HCT116 (cell line): ENCODE measurements at regions not wholly inside any gene's neighbourhood (a gene's known extent, or its start where the extent isn't known, plus 50 kb on each side); places are given as distances from the start of the nearest gene placed in this dataset.

Experiments used
- ATAC-seq: fragments of 200-7000 bp; cut with Tn5 transposase; 2 replicates; pipeline ENCODE4 v1.9.1; 2020; ENCODE audit warnings: mild to moderate bottlenecking, moderate library complexity
- BruUV-seq: library from RNA; stranded (reverse); fragments of 400-500 nt; replicated peaks from 2 replicates; lab custom pipeline; 2021; lab: Mats Ljungman, UMichigan
- CTCF ChIA-PET: fragments of 300-600 bp; sonication (Branson Sonifier 250); formaldehyde crosslinking; loops from one replicate; lab custom pipeline; 2021; ENCODE audit warnings: antibody characterized with exemption; lab: Charles Lee
- POLR2A ChIA-PET: fragments of 300-600, 350-600 bp; sonication (Branson Sonifier 250); formaldehyde crosslinking; loops from one replicate; lab custom pipeline; 2021; ENCODE audit warnings: antibody characterized with exemption; lab: Charles Lee
- RAD21 ChIA-PET, 2 experiments: fragments of 300-600 bp; sonication (Branson Sonifier 250); formaldehyde crosslinking; loops; one replicate each; lab custom pipeline; 2023; ENCODE audit warnings: low total read pairs in 2 of 2; ENCODE audit not compliant: uncharacterized antibody in 2 of 2, unreplicated experiment in 2 of 2, low non-redundant PET in 1 of 2; lab: Charles Lee
- DNase-seq: peaks from one replicate; pipeline ENCODE4 v3.0.0-alpha.2; 2010; ENCODE audit warnings: low read depth, low spot score
- H2AFZ ChIP-seq: fragments of 200-600 bp; shearing (Covaris generic), sonication (generic); 2 replicates; pipeline ENCODE4 v1.6.1; 2017; ENCODE audit warnings: low read depth, mixed run types, mixed read lengths, antibody characterized with exemption, low read length; ENCODE audit not compliant: poor library complexity, severe bottlenecking
- H3K27ac ChIP-seq: 2 replicates; pipeline ENCODE4 v1.5.1; 2012; ENCODE audit warnings: low read depth, low read length
- H3K27me3 ChIP-seq: fragments of 200-600 bp; sonication (generic); 2 replicates; pipeline ENCODE4 v1.6.1; 2016; ENCODE audit warnings: mixed run types, low read length, mixed read lengths; ENCODE audit not compliant: insufficient read depth
- H3K36me3 ChIP-seq, 2 experiments: fragments of 200-500 bp in 1 of 2; fragments of 200-600 bp in 1 of 2; sonication (Bioruptor generic) in 1 of 2; sonication (generic) in 1 of 2; 2 replicates each; pipeline versions ENCODE4 v1.5.1 to v1.6.1; 2014 to 2016; ENCODE audit warnings: low read length in 2 of 2, inconsistent platforms in 1 of 2, mixed read lengths in 1 of 2, mixed run types in 1 of 2; ENCODE audit not compliant: insufficient read depth in 2 of 2, control insufficient read depth in 1 of 2
- H3K4me1 ChIP-seq, 2 experiments: fragments of 200-600 bp in 1 of 2; sonication (generic) in 1 of 2; 2 replicates each; pipeline versions ENCODE4 v1.5.1 to v1.6.1; 2012 to 2017; ENCODE audit warnings: low read length in 2 of 2, inconsistent platforms in 1 of 2, mild to moderate bottlenecking in 1 of 2, mixed read lengths in 1 of 2, mixed run types in 1 of 2, moderate library complexity in 1 of 2; ENCODE audit not compliant: insufficient read depth in 2 of 2, control insufficient read depth in 1 of 2
- H3K4me2 ChIP-seq: fragments of 200-600 bp; sonication (generic); 2 replicates; pipeline ENCODE4 v1.6.1; 2017; ENCODE audit warnings: mixed run types, low read length, mixed read lengths
- H3K4me3 ChIP-seq, 2 experiments: fragments of 200-600 bp in 1 of 2; sonication (generic) in 1 of 2; replicated peaks in 1 of 2; 2 replicates each; pipeline ENCODE4 v1.5.1; 2011 to 2016; ENCODE audit warnings: low read length in 2 of 2, control low read depth in 1 of 2, low read depth in 1 of 2, mild to moderate bottlenecking in 1 of 2, mixed read lengths in 1 of 2, mixed run types in 1 of 2
- H3K79me2 ChIP-seq: fragments of 200-600 bp; sonication (generic); 2 replicates; pipeline ENCODE4 v1.6.1; 2017; ENCODE audit warnings: mild to moderate bottlenecking, mixed run types, low read length, moderate library complexity, mixed read lengths; ENCODE audit not compliant: insufficient read depth
- H3K9ac ChIP-seq: fragments of 200-600 bp; sonication (generic); 2 replicates; pipeline ENCODE4 v1.6.1; 2016; ENCODE audit warnings: low read length, mixed read lengths
- H3K9me2 ChIP-seq: fragments of 200-600 bp; sonication (generic), shearing (Covaris generic); 2 replicates; pipeline ENCODE4 v1.6.1; 2017; ENCODE audit warnings: mixed run types, mild to moderate bottlenecking, moderate library complexity; ENCODE audit not compliant: insufficient read depth
- H3K9me3 ChIP-seq, 2 experiments: fragments of 200-500 bp in 1 of 2; fragments of 200-600 bp in 1 of 2; sonication (Bioruptor generic) in 1 of 2; sonication (generic) in 1 of 2; 2 replicates each; pipeline ENCODE4 v1.6.1; 2014 to 2017; ENCODE audit warnings: low read length in 2 of 2, mixed read lengths in 2 of 2, inconsistent platforms in 1 of 2, low read depth in 1 of 2, mild to moderate bottlenecking in 1 of 2, mixed run types in 1 of 2, moderate library complexity in 1 of 2; ENCODE audit not compliant: control insufficient read depth in 1 of 2, insufficient read depth in 1 of 2
- H4K20me1 ChIP-seq: fragments of 200-600 bp; sonication (generic), shearing (Covaris generic); 2 replicates; pipeline ENCODE4 v1.6.1; 2017; ENCODE audit warnings: mixed run types, mild to moderate bottlenecking, moderate library complexity; ENCODE audit not compliant: insufficient read depth
- ATF3 ChIP-seq: IDR thresholded peaks from 2 replicates; pipeline ENCODE4 v1.6.1; 2012
- CEBPB ChIP-seq: IDR thresholded peaks from 2 replicates; pipeline ENCODE4 v1.6.1; 2012; ENCODE audit warnings: low read depth
- EZH2 ChIP-seq: fragments of 200-600 bp; sonication (generic); IDR thresholded peaks from 2 replicates; pipeline ENCODE4 v1.6.1; 2017; ENCODE audit warnings: antibody characterized with exemption, mixed run types
- EZH2phosphoT487 ChIP-seq: fragments of 200-600 bp; IDR thresholded peaks from 2 replicates; pipeline ENCODE4 v1.6.1; 2018; ENCODE audit warnings: antibody characterized with exemption, borderline replicate concordance
- FOSL1 ChIP-seq: IDR thresholded peaks from 2 replicates; pipeline ENCODE4 v1.6.1; 2012; ENCODE audit warnings: low read depth
- JUND ChIP-seq: IDR thresholded peaks from 2 replicates; pipeline ENCODE4 v1.6.1; 2012
- POLR2A ChIP-seq: IDR thresholded peaks from 2 replicates; pipeline ENCODE4 v1.7.0; 2011; ENCODE audit warnings: borderline replicate concordance; ENCODE audit not compliant: insufficient read depth, insufficient read length; ENCODE audit errors: extremely low read depth
- POLR2AphosphoS5 ChIP-seq: IDR thresholded peaks from 2 replicates; pipeline ENCODE4 v1.6.1; 2011; ENCODE audit warnings: mild to moderate bottlenecking, low read depth, low read length, moderate library complexity
- SRF ChIP-seq: IDR thresholded peaks from 2 replicates; pipeline ENCODE4 v1.6.1; 2012; ENCODE audit warnings: low read depth
- TCF7L2 ChIP-seq: IDR thresholded peaks from 2 replicates; pipeline ENCODE4 v1.7.0; 2011; ENCODE audit warnings: borderline replicate concordance, inconsistent platforms; ENCODE audit not compliant: insufficient read depth, insufficient read length; ENCODE audit errors: extremely low read depth
- YY1 ChIP-seq: IDR thresholded peaks from 2 replicates; pipeline ENCODE4 v1.6.1; 2011; ENCODE audit warnings: low read length, low read depth, moderate library complexity, mild to moderate bottlenecking; ENCODE audit not compliant: insufficient replicate concordance; ENCODE audit errors: extremely low read depth
- ZFX ChIP-seq: fragments of 450-650 bp; IDR thresholded peaks from 2 replicates; pipeline ENCODE4 v1.6.1; 2017
- ZNF274 ChIP-seq: fragments of 200-500 bp; sonication (Bioruptor generic); IDR thresholded peaks from 2 replicates; pipeline ENCODE4 v1.6.1; 2014; ENCODE audit warnings: mild to moderate bottlenecking, low read depth, low read length, inconsistent platforms
- intact Hi-C: fragments of 100-400 bp; cut with micrococcal nuclease; formaldehyde crosslinking; loops from 2 replicates; pipeline ENCODE4 v1.10.0; 2022
- TF ChIP-seq, protein P1 (sequence below): IDR thresholded peaks from 2 replicates; pipeline ENCODE4 v1.6.1; 2011; ENCODE audit warnings: mild to moderate bottlenecking, low read length, moderate library complexity; ENCODE audit not compliant: insufficient replicate concordance; ENCODE audit errors: extremely low read depth
- TF ChIP-seq, protein P2 (sequence below): IDR thresholded peaks from 2 replicates; pipeline ENCODE4 v1.6.1; 2012; ENCODE audit warnings: low read depth

DNA sequence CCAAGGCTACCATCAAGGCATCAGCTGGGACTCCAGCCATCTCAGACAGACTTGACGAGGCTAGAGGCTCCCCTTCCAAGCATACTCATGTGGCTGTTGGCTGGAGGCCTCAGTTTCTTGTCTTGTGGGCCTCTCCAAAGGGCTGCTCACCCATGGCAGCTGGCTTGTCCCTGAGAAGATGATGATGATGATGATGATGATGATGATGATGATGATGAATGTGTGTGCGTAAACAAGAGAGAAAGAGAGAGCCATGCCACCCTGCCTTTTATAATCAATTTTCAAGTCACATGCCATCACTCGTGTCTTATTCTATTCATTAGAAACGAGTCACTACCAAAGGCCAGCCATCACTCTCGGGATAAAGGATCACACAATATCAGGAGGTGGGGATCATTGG lies 60.5 kb upstream of the ADGRG2 start:
- Histone ChIP-seq H3K9me2 (no peaks in the 10 kb centered on the region), H3K79me2 (no peaks in the 10 kb centered on the region), H3K4me3 (no peak overlapping the region), H4K20me1 (no peaks in the 10 kb centered on the region), H3K36me3 (no peaks in the 10 kb centered on the region), H3K4me1 (no peaks in the 10 kb centered on the region)
- no TSS peak for BruUV-seq
- ChIA-PET CTCF (no interaction called here), RAD21 (no interaction called here)
- no peak for ATAC-seq
- TF ChIP-seq SRF (no peak), ATF3 (no peak), TCF7L2 (no peak), JUND (no peak), FOSL1 (no peak), POLR2A (no peak), EZH2phosphoT487 (no peak), POLR2AphosphoS5 (no peak), ZNF274 (no peak), EZH2 (no peak), ZFX (no peak), CEBPB (no peak), YY1 (no peak)
- TF ChIP-seq, protein P1, sequence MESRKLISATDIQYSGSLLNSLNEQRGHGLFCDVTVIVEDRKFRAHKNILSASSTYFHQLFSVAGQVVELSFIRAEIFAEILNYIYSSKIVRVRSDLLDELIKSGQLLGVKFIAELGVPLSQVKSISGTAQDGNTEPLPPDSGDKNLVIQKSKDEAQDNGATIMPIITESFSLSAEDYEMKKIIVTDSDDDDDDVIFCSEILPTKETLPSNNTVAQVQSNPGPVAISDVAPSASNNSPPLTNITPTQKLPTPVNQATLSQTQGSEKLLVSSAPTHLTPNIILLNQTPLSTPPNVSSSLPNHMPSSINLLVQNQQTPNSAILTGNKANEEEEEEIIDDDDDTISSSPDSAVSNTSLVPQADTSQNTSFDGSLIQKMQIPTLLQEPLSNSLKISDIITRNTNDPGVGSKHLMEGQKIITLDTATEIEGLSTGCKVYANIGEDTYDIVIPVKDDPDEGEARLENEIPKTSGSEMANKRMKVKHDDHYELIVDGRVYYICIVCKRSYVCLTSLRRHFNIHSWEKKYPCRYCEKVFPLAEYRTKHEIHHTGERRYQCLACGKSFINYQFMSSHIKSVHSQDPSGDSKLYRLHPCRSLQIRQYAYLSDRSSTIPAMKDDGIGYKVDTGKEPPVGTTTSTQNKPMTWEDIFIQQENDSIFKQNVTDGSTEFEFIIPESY: no peak
- TF ChIP-seq, protein P2, sequence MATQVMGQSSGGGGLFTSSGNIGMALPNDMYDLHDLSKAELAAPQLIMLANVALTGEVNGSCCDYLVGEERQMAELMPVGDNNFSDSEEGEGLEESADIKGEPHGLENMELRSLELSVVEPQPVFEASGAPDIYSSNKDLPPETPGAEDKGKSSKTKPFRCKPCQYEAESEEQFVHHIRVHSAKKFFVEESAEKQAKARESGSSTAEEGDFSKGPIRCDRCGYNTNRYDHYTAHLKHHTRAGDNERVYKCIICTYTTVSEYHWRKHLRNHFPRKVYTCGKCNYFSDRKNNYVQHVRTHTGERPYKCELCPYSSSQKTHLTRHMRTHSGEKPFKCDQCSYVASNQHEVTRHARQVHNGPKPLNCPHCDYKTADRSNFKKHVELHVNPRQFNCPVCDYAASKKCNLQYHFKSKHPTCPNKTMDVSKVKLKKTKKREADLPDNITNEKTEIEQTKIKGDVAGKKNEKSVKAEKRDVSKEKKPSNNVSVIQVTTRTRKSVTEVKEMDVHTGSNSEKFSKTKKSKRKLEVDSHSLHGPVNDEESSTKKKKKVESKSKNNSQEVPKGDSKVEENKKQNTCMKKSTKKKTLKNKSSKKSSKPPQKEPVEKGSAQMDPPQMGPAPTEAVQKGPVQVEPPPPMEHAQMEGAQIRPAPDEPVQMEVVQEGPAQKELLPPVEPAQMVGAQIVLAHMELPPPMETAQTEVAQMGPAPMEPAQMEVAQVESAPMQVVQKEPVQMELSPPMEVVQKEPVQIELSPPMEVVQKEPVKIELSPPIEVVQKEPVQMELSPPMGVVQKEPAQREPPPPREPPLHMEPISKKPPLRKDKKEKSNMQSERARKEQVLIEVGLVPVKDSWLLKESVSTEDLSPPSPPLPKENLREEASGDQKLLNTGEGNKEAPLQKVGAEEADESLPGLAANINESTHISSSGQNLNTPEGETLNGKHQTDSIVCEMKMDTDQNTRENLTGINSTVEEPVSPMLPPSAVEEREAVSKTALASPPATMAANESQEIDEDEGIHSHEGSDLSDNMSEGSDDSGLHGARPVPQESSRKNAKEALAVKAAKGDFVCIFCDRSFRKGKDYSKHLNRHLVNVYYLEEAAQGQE: no peak
- TF ChIP-seq, all 23 proteins: peak for 0
- Histone ChIP-seq H3K27ac (no peak overlapping the region), H3K9me3 (no peaks in the 10 kb centered on the region), H3K9ac (no peak overlapping the region), H3K27me3 (no peaks in the 10 kb centered on the region), H3K4me2 (no peak overlapping the region), H2AFZ (no peak overlapping the region)
- DNase-seq: no peak
- intact Hi-C loops: no loop called here
- POLR2A ChIA-PET: no interaction called here
